ENCODE measurements at regions not wholly inside any gene's neighbourhood (a gene's known extent, or its start where the extent isn't known, plus 50 kb on each side); places are given as distances from the start of the nearest gene placed in this dataset.

DNA sequence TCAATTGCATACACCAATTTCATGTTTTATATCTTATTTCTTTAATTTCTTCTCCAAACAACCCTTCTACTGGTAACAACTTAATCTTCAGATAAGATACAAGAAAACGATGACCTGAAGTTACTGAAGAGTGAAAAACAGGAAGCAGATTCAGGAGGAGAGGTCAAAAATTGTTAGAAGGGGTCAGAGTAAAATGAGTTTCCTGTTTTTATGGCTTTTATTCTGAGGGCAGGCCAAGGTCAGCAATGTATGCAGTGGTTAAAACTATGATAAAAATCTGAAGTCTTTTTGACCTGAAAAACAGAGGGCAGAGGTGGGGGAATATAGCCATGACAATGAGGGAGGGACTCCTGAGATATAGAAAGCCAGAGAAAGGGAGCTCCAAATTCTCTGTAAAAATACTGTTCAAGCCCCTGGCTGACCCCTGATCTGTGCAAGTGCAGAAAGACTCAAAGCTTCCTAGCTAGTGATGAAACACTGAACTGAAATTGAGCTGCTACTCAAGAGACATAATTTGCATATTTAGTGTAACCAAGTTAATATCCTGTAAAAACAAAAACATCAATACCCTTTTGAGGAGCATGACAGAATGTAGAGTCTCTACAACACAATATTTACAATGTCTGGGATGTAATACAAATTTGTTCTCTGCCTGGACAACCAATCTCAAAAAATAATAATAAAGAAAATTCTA, 514.3 kb upstream of the SEL1L start:
- no peak for DNase-seq (ENCODE audit: low read depth)

DNA sequence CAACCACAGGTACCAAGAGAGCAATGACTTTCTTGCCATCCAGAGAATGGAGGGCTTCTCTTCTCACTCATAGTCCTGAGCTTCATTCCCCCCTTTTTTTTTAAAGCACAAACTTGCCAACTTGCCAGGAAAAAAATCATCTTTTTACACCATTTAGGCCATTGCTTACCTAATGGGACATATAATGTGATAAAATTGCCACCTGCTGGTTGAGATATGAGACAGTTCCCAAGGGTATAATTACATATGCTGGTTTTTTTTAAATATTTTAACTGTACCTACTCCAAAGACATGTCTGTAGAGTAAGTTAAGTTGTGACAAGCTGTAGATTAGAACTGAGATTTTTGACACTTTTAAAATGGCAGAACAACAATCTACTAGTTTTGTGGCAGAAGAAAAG, 519.1 kb upstream of the SEL1L start:
- no peak for DNase-seq (ENCODE audit: low read depth)

DNA sequence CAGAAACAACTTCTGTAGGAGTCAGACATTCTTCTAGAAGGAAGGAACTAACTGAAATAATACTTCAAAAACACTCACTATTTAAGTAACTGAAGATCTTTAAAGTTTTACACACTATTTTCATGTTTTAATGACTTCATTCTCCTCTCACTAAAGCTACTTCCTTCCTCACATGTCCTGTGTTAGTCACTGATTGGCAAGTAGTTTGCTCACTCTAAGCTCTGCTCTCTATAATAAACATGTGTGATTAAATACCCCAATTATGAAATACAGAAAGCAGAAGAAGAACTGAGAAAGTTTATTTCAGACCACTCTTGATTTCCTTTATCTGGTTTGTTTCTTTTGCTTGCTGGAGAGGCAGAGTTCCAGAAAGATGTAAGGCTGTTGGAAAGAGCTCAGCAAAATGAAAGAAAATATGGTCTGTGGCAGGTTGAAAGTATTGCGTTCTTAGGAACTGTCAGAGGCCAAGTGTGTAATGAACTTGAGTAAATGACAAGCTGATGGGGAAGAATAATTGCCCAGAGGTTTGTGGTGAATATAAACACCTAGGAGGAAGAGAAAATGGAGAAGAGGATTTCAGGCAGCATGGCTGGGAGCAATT, 522.0 kb upstream of the SEL1L start:
- DNase-seq (ENCODE audit: low read depth) = no peak

DNA sequence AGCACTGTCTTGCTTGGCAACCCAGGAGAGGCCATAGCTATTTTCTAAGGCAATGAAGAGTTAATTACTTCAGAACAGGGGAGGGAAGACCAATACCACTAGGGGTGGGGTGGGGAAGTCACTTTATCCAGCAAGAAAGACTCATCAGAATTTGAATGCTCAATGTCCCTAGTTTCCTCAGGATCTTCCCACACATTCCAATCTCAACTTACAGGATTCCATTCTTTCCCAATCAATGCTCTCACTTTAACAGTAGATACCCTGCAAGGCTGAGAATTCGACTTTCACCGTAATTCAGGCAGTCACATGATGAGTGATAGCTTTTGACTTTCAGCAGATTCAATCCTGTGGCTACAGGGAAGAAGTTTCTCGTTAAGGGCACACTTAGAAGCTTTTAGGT, 526.6 kb upstream of the SEL1L start:
- DNase-seq (ENCODE audit: low read depth) = no peak

DNA sequence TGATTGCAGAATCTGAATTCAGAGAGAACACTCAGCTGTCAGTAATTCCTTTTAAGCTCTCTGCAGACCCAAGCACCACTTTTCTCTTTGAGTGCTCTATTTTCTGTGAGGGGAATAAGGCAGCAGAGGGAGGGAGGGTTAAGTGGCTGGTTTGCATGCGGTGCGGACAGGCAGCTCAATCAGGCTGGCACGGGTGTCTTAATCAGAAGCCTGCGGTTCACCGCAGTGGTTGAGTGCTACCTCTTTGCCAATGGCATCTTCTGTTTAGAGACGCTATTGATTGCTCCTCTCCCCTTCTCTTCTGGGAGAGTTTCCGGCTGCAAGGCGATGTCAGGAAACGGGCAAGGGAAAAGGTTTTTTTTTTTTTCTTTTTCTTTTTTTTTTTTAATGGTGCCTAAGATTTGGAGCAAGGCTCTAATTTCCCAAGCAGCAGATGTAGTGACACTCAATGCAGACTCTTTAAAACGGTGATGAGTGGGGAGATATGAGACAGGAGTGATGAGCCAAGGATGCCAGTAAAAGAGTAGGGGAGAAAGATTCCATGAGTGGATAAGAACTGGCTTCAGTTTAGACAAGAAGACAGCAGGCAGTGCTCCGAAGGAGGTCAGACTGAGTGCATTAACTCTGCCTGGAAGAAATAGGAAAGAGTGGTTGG, 533.7 kb upstream of the SEL1L start:
- DNase-seq (ENCODE audit: low read depth) = no peak

DNA sequence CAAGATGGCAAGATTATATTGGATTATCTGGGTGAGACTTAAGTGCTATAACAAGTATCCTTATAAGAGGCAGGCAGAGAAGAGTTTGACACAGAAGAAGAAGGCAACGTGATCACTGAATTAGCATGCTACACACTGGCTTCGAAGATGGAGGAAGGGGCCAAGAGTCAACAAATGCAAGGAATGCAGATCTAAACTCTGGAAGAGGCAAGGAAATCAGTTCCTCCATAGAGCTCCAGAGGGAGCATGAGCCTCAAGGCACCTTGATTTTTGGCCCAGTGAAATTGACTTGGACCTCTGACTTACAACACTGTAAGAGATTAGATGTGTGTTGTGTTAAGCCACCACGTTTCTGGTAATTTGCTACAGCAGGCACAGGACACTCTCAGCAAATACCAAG, 536.4 kb upstream of the SEL1L start:
- no peak for DNase-seq (ENCODE audit: low read depth)

DNA sequence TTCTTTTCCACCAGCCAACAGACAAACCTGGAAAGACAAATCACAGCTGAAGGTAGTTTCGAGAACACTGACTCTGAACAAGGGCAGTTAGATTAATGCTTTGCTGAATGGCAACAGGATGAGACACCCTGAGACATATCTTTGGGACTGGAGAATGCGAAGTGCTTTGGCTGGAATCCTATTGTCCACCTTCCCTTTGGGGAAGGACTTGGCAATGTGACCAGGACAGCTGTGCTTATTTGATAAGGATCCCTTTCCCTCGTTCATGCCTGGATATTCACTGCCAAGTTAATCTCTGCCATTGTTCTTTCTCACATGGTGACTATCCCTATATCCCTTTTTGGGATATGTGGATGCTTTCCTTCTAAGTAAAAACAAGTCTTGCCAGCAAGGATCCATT, 537.1 kb upstream of the SEL1L start:
- no peak for DNase-seq (ENCODE audit: low read depth)

DNA sequence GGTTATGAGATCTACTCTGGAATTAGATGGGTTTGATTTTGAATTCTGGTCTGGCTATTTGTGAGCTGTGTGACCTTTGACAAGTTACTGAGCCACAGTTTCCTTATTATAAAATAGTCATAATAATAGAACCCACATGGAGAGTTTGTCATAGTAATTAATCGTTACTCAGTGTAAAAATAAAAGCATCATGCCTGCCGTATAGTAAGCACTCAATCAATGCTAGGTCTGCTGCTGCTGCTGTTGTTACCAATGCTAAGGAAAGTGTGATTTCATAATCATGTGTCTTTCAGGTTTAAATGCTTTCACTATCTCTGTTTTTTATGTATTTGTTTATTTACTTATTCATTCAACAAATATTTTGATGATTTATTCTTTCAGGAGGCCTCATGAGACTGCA, 539.9 kb upstream of the SEL1L start:
- DNase-seq (ENCODE audit: low read depth) = no peak

DNA sequence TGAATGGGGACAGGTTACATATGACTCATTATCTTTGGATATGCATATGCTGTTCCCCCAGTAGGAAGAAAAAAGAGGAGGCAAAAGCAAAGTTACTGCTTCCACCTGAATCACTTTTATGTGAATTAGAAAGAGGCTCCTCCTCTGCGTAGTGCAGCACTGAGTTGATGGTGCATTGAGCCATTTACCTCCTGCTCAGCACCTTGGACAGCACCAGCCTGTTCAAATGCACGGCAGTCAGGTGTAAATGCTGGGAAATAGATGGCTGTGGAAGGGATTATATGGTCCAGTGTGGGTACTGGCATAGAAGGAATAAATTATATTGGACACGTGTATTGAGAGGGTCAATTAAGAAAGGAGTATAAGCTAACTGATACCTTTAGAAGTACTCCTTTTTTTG, 541.9 kb upstream of the SEL1L start:
- DNase-seq (ENCODE audit: low read depth) = peak; percentile 5

DNA sequence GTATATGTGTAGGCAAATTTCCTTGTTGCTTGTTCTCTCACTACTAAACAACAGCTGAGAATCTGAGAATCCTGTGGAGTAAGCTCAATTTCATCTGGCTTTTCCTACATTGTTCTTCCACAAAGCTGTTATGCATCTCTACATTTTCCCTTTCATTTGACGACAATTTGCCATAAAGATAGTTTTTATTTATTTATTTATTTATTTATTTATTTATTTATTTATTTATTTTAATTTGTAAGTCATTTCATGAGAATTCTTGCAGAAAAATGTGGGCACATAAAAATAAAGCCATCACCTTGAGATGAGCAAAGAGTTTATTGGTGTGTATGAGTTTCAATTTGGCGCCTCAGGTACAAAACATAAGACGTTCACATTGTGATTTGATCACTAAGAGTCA, 545.9 kb upstream of the SEL1L start:
- no peak for DNase-seq (ENCODE audit: low read depth)

DNA sequence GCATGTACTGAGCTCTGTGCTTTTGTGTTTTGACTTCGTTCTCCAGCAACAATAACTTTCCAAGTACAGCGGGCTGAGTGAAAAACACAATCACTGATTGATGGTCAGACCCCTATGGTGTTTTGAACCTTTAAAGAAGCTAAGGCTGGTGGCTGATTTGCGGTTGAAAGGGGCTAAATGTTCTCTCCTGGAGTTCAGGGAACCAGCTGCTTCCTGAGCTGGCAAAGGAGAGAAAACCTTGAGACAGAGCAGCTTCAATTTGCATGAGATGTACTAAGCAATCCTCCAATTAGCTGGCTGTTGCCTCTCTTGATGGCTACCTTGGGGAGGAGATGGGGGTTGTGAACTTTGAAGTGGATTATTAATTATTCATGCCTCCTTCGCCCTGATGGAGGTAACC, 546.7 kb upstream of the SEL1L start:
- no peak for DNase-seq (ENCODE audit: low read depth)

DNA sequence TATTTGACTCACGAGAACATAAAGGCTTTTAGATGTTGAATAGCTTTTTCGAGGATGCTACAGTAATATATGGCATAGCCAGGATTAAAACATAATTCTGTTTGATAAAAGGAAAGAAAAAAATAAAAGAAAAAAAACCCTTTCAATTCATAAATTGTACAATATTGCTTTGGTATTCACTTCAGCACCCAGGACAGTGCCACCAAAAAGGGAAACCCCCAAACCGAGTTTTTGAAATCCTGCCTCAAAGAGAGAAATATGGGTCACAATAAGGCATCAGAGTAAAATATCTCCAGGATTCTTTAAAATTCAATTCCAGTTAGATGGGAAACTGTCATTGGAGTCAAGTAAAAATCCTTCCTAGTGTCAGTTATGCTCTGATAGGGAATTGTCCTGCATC, 551.2 kb upstream of the SEL1L start:
- no peak for DNase-seq (ENCODE audit: low read depth)

DNA sequence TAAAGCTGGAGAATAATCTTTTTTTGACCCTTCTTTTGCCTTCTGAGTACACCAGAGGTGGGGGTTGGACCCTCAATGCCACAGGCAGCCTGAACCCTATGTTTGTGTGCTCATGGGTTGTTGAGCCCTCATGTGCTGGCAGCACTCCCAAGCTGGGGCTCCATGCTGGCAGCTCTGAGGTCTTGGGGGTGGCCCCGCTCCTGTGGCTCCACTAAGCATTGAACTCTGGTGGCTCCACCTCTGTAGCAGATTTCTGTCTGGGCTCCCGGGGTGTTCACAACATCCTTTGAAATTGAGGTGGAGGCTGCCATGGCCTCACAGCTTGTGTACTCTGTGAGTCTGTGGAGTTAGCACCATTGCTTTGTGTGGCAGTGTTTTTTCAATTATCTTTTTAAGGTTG, 557.4 kb upstream of the SEL1L start:
- no peak for DNase-seq (ENCODE audit: low read depth)

DNA sequence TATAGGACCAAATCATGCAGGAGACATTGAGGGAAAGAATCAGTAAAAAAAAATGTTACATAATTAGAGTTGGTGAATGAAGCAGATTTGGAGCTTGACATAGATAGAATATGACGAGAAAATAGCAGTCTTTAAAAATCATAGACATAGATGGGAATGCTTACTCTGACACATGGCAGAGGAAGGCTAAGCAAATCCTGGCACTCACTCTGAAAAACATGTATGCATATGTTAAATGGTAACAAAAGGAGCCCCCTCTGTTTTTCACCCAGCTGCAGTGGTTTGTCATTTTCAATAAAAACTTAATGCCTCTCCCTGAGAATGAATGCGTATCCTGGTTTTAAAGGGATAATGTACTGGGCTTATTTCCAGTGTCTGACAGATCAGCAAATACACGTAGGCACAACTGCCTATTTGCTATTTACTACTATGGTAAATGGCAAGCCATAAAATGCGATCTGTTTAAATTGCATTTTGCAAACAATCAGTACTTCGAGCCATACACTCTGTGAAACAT, 561.2 kb upstream of the SEL1L start:
- no peak for DNase-seq (ENCODE audit: low read depth)

DNA sequence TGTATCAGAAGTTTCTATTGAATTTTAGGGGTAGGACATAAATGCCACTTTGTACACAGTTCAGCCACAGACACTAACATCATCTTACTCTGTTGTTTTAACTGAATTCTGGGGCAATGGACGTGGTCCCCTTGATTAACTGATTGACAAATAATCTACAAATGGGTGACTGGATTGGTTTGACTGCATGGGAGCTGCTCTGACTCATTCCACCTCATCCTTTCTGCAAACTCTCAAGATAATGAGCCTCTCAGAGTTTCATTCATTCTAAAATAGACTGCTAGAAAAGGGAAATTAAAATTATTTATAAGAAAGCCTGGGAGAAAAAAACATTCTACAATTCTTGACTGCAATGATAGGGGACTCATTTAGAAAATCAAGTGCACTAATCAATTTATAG, 570.4 kb upstream of the SEL1L start:
- DNase-seq (ENCODE audit: low read depth) = no peak

DNA sequence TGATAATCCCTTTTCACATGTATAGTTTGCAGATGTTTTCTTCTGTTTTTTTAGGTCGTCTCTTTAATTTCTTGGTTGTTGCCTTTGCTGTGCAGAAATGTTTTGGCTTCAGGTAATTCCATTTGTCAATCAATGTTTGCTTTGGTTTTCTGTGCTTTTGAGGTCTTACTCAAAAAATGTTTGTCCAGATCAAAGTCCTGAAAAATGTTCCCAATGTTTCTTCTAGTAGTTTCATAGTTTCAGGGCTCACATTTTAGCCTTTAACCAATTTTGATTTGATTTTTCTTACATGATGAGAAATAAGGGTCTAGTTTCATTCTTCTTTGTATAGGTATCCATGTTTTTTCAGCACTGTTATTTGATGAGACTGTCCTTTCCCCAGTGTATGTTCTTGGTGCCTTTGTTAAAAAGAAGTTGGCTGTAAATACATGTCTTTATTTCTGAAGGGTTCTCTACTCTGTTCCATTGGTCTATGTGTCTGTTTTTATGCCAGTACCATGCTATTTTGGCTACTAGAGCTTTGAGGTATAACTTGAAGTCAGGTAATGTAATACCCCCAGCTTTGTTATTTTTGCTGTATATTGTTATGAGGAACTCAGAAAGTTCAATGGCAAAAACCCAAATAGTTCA, 578.7 kb upstream of the SEL1L start:
- no peak for DNase-seq (ENCODE audit: low read depth)

DNA sequence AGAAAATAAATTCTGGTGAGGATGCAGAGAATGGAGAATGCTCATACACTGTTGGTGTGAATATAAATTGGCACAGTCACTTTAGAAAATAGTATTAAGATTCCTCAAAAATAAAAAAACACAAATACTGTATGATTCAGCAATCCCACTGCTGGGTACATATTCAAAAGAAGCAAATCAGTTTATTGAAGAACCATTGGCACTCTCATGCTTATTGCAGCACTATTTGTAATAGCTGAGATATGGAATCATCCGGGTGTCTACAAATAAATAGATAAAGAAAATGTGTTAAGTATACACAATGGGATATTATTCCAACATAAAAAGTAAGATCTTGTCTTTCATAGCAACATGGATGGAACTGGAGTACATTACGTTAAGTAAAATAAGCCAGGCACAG, 579.4 kb upstream of the SEL1L start:
- DNase-seq (ENCODE audit: low read depth) = no peak

DNA sequence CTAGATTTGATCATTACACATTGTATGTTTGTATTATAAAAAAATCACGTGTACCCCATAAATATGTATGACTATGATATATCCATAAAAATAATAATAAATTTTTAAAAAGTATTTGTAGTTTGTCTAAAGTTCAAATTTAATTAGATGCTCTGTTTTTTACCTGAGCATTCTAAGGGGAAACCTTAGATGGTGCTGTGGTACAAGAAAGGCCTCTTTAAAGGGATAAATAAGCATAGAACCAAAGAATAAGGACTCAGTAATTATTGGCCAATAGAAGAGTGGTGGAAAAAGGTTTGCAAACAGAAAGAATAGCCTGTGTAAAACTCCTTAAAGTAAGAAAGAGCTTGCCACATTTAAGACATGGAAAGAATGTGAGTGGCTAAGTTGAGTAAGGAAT, 580.1 kb upstream of the SEL1L start:
- no peak for DNase-seq (ENCODE audit: low read depth)

DNA sequence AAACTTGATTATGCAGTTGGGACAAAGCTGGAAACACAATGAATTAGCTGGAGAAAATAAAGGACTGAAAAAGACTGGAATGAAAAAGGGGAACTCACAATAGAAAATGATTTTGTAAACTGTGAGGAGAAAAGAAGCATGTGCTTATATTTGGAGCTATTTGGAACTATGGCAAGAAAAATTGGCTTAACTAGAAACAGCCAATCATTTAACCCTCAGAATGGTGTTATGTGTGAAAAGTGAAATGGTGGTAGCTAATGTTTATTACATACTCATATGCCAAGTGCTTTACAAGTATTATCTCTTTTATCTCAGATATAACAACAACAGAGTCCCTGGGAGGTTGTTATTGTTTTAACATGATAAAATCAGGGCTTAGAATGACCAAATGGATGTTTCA, 583.1 kb upstream of the SEL1L start:
- no peak for DNase-seq (ENCODE audit: low read depth)

DNA sequence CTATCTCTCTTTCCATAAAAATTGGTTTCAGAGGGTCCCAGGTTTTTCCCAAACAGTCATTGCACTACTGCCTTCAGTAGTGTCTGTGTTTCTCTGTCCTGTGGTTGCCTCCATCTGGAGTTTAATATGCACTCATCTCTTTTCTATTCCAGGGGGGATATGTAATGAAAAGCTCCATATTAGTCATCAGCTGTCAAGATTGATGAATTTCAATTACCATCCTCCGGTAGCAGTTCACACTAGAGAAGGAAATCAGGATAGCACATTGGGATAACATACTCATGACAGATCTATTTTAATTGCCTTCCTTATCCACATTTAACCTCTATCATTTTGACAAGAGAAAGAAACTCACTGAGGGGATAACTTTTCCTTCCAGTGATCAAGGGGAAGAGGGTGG, 589.0 kb upstream of the SEL1L start:
- DNase-seq (ENCODE audit: low read depth) = no peak

DNA sequence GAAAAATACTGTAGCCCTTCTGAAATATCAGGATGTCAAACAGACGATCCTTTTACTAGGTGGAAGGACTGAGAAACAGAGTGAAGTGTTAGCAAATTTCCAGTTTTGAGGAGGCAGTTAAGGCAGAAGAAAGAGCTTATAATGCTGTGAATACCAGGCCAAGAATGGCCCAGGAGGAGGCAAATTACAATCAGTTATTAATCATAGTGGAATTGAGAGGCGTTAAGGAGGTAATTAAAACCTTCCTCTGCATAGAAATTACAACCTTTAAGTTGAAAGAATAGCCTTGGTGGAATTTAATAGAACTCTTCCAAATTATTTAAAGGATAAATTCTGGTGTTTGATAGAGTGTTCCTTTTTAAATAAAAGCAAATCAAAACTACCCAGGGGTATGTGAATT, 590.9 kb upstream of the SEL1L start:
- DNase-seq (ENCODE audit: low read depth) = no peak

DNA sequence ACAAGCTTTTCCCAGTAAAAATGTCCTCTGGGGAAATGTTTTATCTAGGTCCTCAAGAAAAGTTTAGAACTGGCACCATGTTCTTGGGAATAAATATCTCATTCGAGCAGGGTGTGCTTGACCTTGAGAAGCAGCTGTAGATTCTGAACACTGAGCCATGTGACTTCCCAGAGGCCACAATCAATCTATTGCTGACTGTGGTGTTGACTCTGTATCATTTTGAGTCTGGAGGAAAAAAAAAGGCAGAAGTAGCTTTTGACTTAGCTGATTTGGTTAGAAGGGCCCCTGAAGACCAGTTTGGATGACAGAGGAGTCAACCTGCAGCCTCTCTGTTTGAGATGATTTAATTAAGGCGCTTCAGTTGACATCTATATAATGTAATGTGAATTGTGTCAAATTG, 592.4 kb upstream of the SEL1L start:
- DNase-seq (ENCODE audit: low read depth) = no peak

DNA sequence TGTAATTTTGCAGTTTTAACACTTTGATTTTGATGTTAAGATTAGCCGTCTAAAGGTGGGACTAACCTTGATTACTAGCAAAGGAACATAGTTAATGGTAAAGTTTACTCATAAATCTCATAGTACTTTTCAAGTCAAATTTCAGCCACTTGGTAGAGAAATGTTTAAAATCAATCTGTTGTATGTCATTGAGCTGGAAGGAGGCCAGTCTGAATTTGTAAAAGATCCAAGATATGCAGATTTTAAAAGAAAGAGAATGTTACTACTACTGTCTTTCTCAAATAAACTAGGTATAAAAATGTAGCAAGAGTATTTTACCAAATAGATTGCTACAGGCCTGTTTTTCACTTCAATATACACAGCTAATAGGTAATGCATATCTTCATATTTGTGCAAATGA, 600.8 kb upstream of the SEL1L start:
- DNase-seq (ENCODE audit: low read depth) = no peak

Measured in iris pigment epithelial cell (primary cell).